Panc1 (cell line): ENCODE measurements at regions not wholly inside any gene's neighbourhood (a gene's known extent, or its start where the extent isn't known, plus 50 kb on each side); places are given as distances from the start of the nearest gene placed in this dataset.
"Not testable (repeated sequence)": the region's sequence is repeated elsewhere in the genome, so short reads cannot be mapped to it uniquely, and the experiment has no call there.

Source experiments
- ATAC-seq: fragments of 200-7000 bp; cut with Tn5 transposase; 2 replicates; pipeline ENCODE4 v1.9.1; 2020; ENCODE audit warnings: mild to moderate bottlenecking, moderate library complexity
- BruUV-seq: library from RNA; stranded (reverse); fragments of 400-500 nt; replicated peaks from 2 replicates; lab custom pipeline; 2021; lab: Mats Ljungman, UMichigan
- CTCF ChIA-PET: fragments of 300-600 bp; sonication (Branson Sonifier 250); formaldehyde crosslinking; loops from one replicate; lab custom pipeline; 2022; ENCODE audit warnings: antibody characterized with exemption; lab: Charles Lee
- POLR2A ChIA-PET: fragments of 300-600 bp; sonication (Branson Sonifier 250); formaldehyde crosslinking; loops from one replicate; lab custom pipeline; 2022; ENCODE audit warnings: antibody characterized with exemption; lab: Charles Lee
- DNase-seq: peaks from one replicate; pipeline ENCODE4 v3.0.0-alpha.2; 2010; ENCODE audit warnings: low read depth, low spot score
- H3K27ac ChIP-seq: 2 replicates; pipeline ENCODE4 v1.5.1; 2011; ENCODE audit warnings: mild to moderate bottlenecking, low read length, inconsistent platforms
- H3K27me3 ChIP-seq: fragments of 200-500 bp; sonication (Bioruptor generic); 2 replicates; pipeline ENCODE4 v1.6.0; 2014; ENCODE audit warnings: low read length, inconsistent platforms; ENCODE audit not compliant: control insufficient read depth, insufficient read depth
- H3K36me3 ChIP-seq: fragments of 200-500 bp; sonication (Bioruptor generic); 2 replicates; pipeline ENCODE4 v1.5.1; 2014; ENCODE audit warnings: inconsistent platforms, mild to moderate bottlenecking, low read length, moderate library complexity; ENCODE audit not compliant: control insufficient read depth, insufficient read depth
- H3K4me1 ChIP-seq: 2 replicates; pipeline ENCODE4 v1.5.1; 2011; ENCODE audit warnings: inconsistent platforms, mild to moderate bottlenecking, low read length, moderate library complexity; ENCODE audit not compliant: control insufficient read depth, insufficient read depth
- H3K4me3 ChIP-seq, 2 experiments: 2 replicates each; pipeline ENCODE4 v1.5.1; 2011 to 2012; ENCODE audit warnings: low read depth in 2 of 2, low read length in 2 of 2, mild to moderate bottlenecking in 2 of 2, inconsistent platforms in 1 of 2, moderate library complexity in 1 of 2
- H3K9me3 ChIP-seq: fragments of 200-500 bp; sonication (Bioruptor generic); 2 replicates; pipeline ENCODE4 v1.5.1; 2014; ENCODE audit warnings: low read depth, mild to moderate bottlenecking, inconsistent platforms, low read length, moderate library complexity; ENCODE audit not compliant: control insufficient read depth, insufficient read depth
- CTCF ChIP-seq: fragments of 450-650 bp; IDR thresholded peaks from 2 replicates; pipeline ENCODE4 v1.5.1; 2017; ENCODE audit warnings: mild to moderate bottlenecking
- POLR2AphosphoS5 ChIP-seq: IDR thresholded peaks from 2 replicates; pipeline ENCODE4 v1.6.1; 2012; ENCODE audit warnings: mild to moderate bottlenecking, low read depth, low read length, moderate library complexity
- SIN3A ChIP-seq: IDR thresholded peaks from 2 replicates; pipeline ENCODE4 v1.6.1; 2012; ENCODE audit warnings: low read depth, mild to moderate bottlenecking, low read length, moderate library complexity, borderline replicate concordance; ENCODE audit not compliant: insufficient read depth
- TCF7L2 ChIP-seq: IDR thresholded peaks from 2 replicates; pipeline ENCODE4 v1.6.1; 2011; ENCODE audit warnings: mild to moderate bottlenecking, low read depth, low read length, inconsistent platforms
- in situ Hi-C: cut with HindIII; loops from 2 replicates; pipeline ENCODE4 v1.10.0; 2016; ENCODE audit warnings: low sequenced_read_pairs, low pct_unique_long_range_greater_than_20kb
- intact Hi-C: fragments of 100-400 bp; cut with micrococcal nuclease; formaldehyde crosslinking; loops from one replicate; pipeline ENCODE4 v1.10.0; 2022; ENCODE audit not compliant: unreplicated experiment
- TF ChIP-seq, protein P1 (sequence below), 2 experiments: IDR thresholded peaks; 2 replicates each; pipeline ENCODE4 v1.6.1; 2011 to 2012; ENCODE audit warnings: low read depth in 2 of 2, control low read depth in 1 of 2, low read length in 1 of 2, mild to moderate bottlenecking in 1 of 2, moderate library complexity in 1 of 2; ENCODE audit not compliant: insufficient read depth in 1 of 2

DNA sequence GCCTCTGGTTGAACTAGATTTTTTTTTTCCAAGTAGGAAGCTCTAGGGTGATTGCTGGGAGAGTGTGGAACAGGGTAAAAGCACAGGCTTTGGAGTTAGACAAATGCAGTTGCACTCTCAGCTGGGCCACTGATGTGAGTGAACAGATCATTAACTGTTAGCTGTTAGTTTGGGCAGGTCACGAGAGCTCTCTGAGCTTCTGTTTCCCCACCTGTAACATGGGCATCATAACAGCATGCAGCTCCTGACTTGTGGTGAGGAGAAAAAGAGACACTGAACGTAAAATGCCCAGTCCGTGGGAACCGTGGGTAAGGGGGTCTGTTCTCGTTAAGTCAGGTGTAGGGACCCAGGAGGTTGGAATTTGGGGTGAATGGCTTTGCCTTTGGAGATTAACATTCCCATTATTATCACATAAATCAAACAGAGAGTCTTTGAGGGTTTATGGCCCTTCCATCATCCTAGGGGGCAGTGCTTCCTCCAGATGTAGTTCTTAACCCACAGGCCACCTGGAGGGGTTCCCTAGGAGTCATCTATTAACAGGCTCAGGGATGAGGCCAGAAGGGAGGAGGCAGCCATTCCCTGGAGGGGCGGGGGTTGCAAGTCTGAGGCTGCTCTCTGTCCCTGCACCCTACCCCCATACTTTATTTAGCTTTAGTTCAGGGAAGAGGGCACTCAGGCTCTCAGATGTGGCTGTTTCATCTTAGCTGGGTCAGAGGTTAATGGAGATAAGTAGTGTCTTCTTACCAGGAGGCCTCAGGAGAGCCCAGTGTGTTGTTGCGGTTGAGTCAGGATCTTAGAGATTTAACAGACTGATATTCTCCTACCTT lies 135.2 kb downstream of the DACT1 start:
- CTCF ChIA-PET: no interaction called here
- Histone ChIP-seq H3K27me3 (no peaks in the 10 kb centered on the region), H3K4me3 (no peak overlapping the region), H3K27ac (no peak overlapping the region), H3K4me1 (no peaks in the 10 kb centered on the region), H3K9me3 (no peaks in the 10 kb centered on the region), H3K36me3 (no peaks in the 10 kb centered on the region)
- POLR2A ChIA-PET: no interaction called here
- DNase-seq (no peak), ATAC-seq (no peak)
- no TSS peak for BruUV-seq
- TF ChIP-seq CTCF (no peak), POLR2AphosphoS5 (no peak), TCF7L2 (no peak), SIN3A (no peak)
- TF ChIP-seq, protein P1, sequence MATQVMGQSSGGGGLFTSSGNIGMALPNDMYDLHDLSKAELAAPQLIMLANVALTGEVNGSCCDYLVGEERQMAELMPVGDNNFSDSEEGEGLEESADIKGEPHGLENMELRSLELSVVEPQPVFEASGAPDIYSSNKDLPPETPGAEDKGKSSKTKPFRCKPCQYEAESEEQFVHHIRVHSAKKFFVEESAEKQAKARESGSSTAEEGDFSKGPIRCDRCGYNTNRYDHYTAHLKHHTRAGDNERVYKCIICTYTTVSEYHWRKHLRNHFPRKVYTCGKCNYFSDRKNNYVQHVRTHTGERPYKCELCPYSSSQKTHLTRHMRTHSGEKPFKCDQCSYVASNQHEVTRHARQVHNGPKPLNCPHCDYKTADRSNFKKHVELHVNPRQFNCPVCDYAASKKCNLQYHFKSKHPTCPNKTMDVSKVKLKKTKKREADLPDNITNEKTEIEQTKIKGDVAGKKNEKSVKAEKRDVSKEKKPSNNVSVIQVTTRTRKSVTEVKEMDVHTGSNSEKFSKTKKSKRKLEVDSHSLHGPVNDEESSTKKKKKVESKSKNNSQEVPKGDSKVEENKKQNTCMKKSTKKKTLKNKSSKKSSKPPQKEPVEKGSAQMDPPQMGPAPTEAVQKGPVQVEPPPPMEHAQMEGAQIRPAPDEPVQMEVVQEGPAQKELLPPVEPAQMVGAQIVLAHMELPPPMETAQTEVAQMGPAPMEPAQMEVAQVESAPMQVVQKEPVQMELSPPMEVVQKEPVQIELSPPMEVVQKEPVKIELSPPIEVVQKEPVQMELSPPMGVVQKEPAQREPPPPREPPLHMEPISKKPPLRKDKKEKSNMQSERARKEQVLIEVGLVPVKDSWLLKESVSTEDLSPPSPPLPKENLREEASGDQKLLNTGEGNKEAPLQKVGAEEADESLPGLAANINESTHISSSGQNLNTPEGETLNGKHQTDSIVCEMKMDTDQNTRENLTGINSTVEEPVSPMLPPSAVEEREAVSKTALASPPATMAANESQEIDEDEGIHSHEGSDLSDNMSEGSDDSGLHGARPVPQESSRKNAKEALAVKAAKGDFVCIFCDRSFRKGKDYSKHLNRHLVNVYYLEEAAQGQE (IDR thresholded peaks at IDR 0.05; ENCODE audit: insufficient read depth in 1 of 2, low read depth in 2 of 2, low read length in 1 of 2): no peak
- intact Hi-C loops (no loop called here), in situ Hi-C loops (no loop called here)

- POLR2A ChIA-PET: no interaction called here
- H3K4me3 ChIP-seq: no peak overlapping the region
- in situ Hi-C loops: no loop called here
- no peak overlapping the region for H3K27ac ChIP-seq
- H3K9me3 ChIP-seq: no peaks in the 10 kb centered on the region
- CTCF ChIA-PET: no interaction called here
- H3K27me3 ChIP-seq: no peaks in the 10 kb centered on the region
- no TSS peak for BruUV-seq
- TF ChIP-seq, protein P1 (IDR thresholded peaks at IDR 0.05; ENCODE audit: insufficient read depth in 1 of 2, low read depth in 2 of 2, low read length in 1 of 2): no peak
- no peak for TF ChIP-seq POLR2AphosphoS5
- no peak for TF ChIP-seq CTCF
- H3K4me1 ChIP-seq: no peaks in the 10 kb centered on the region
- intact Hi-C loops: no loop called here
- DNase-seq: no peak
- ATAC-seq: no peak
- H3K36me3 ChIP-seq: no peaks in the 10 kb centered on the region
Observed at GRCh38 chr14:58774531-58774930, 136.8 kb downstream of the DACT1 start.

DNA sequence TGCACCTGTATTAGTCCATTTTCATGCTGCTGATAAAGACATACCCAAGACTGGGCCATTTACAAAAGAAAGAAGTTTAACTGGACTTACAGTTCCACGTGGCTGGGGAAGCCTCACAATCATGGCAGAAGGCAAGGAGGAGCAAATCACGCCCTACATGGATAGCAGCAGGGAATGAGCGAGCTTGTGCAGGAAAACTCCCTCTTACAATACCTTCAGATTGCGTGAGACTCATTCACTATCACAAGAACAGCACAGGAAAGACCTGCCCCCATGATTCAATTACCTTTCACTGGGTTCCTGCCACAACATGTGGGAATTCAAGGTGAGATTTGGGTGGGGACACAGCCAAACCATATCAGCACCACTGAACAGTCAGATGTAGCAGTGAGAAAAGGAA lies 137.4 kb downstream of the DACT1 start:
- BruUV-seq, H3K4me3 ChIP-seq, in situ Hi-C loops, CTCF ChIA-PET, H3K36me3 ChIP-seq, intact Hi-C loops, H3K9me3 ChIP-seq, H3K27me3 ChIP-seq, H3K4me1 ChIP-seq, H3K27ac ChIP-seq, DNase-seq, ATAC-seq, POLR2A ChIA-PET: not testable (repeated sequence)
